Astrocyte (in vitro differentiated cells and primary cell): ENCODE measurements at regions not wholly inside any gene's neighbourhood (a gene's known extent, or its start where the extent isn't known, plus 50 kb on each side); places are given as distances from the start of the nearest gene placed in this dataset.
"Not testable (repeated sequence)": the region's sequence is repeated elsewhere in the genome, so short reads cannot be mapped to it uniquely, and the experiment has no call there.

Source experiments
- CTCF ChIP-seq: IDR thresholded peaks from 2 replicates; pipeline ENCODE4 v1.5.1; 2011; ENCODE audit warnings: low read depth, mild to moderate bottlenecking, inconsistent platforms, low read length, moderate library complexity; ENCODE audit not compliant: insufficient read depth
- EZH2 ChIP-seq: IDR thresholded peaks from 2 replicates; pipeline ENCODE4 v1.6.1; 2012; ENCODE audit warnings: mild to moderate bottlenecking, low read length, inconsistent platforms; ENCODE audit not compliant: insufficient read depth

DNA sequence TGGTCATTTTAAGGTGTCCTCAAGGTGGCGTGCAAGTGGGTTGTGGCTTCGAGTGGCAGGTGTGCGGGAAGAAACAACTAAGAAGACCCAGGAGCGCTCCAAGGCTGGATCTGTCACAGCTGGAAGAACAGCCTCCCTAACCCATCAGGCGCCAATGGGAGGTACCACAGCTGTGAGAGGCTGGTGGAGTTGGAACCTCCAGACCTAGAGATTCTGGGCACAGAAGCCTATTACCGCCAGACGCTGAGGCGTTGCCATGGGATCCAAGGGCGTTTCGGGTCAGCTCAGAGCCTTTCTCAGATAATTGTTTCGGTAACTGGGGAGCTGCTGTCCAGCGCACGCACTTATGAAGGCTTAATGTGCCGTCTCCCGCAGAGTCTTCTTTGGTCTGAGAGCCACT lies 156.7 kb upstream of the ZNG1E start:
- TF ChIP-seq CTCF, EZH2: not testable (repeated sequence)
